NCI-H526 (cell line): ENCODE measurements at regions not wholly inside any gene's neighbourhood (a gene's known extent, or its start where the extent isn't known, plus 50 kb on each side); places are given as distances from the start of the nearest gene placed in this dataset.

Source experiments
- DNase-seq, 2 experiments: peaks; one replicate each; lab custom pipeline; 2025; lab: John Stamatoyannopoulos, UW

GRCh38 chr10:4691301-4691700 is 134.7 kb upstream of the AKR1E2 start:
- no peak for DNase-seq

DNA sequence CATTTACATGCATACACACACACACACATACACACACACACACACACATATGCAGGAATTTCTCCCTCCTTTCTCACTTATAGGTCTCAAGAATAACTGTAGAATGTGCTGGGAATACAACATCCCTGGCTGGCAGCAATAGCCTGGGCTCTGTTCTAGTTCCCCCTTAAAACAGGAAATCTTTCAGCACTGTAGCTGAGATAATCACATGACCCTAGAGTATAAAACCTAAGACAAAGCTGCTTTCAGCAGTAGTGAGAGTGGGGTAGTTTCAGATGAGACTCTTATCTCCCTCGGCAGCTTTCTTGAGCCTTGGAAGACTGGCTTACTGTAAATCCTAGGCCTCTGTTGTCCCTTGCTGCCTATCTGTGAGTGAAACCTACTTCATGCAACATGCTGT is 137.4 kb upstream of the AKR1E2 start:
- DNase-seq: no peak

GRCh38 chr10:4688168-4688567 is 137.8 kb upstream of the AKR1E2 start:
- DNase-seq: peak in 1 of 2 experiments; percentile 6

GRCh38 chr10:4687397-4687796 is 138.6 kb upstream of the AKR1E2 start:
- no peak for DNase-seq

GRCh38 chr10:4686644-4686996 is 139.4 kb upstream of the AKR1E2 start:
- peak in 1 of 2 experiments; percentile 1 for DNase-seq

DNA sequence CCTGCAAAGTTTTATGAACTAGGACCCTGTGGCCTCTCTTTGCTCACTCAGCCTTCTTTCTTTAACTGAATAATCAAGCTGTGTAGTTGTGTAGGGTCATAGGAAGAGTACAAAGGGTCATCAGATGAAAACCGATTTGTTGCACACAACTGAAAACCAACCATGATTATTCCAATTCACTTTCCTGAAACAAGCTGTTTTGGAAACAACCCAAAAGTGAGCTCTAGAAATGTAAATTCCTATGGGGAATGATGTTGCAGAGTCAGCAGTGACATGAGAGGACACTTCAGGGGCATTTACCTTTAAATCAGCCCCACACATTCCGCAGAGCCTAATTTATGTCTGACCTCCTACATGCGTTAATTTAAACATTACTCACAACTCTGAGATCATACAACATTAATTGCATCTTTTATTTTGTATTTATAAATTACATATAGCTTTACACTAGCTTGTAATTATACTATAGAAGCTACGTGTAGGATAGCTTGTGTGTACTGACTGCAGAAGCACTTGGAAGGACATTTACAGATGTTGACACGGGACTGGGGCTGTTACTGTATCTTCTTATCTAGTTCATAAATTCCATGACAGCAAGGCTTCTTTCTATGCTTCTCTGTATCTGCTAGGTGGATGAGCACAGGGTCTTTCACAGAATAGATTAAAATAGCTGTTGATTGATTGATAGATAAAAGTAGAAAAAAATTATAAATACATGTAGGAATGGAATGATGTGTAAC is 139.9 kb upstream of the AKR1E2 start:
- DNase-seq: no peak

DNA sequence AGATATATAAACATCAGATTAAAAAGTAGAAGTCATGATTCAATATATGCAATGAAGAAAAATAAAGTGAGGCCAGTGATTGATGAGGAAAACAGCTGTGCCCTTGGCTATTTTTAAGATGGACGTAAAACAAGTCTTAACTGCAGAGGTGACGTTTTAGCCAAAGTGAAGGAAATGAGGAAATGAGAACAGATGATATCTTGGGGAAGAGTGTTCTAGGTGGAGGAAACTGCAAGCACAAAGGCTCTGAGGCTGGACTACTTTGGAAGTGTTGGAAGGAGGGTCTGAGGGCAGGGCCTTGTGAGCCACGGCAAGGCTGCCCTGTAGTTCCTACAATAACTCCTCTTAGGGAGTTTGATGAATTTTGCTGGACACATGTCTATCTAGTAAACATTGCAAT is 140.5 kb upstream of the AKR1E2 start:
- DNase-seq: no peak

DNA sequence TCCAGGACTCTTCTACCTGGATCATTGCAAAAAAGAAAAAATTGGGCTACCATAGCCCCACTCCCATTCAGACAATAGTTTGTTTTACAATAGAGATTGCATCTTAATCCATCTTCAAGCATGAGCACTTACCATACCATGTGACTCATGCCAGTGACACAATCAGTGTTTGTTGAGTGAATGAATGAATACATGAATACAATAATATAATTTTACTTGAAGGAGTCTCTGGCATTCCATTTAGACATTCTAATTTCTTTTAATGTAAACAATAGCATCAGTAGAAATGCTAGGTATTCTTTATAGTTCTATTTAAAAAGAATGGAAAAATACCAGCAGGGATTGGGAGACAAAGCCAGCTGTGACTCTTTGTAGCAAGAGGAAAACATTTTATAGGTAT is 141.6 kb upstream of the AKR1E2 start:
- DNase-seq: no peak

GRCh38 chr10:4683838-4684237 is 142.2 kb upstream of the AKR1E2 start:
- DNase-seq: no peak

DNA sequence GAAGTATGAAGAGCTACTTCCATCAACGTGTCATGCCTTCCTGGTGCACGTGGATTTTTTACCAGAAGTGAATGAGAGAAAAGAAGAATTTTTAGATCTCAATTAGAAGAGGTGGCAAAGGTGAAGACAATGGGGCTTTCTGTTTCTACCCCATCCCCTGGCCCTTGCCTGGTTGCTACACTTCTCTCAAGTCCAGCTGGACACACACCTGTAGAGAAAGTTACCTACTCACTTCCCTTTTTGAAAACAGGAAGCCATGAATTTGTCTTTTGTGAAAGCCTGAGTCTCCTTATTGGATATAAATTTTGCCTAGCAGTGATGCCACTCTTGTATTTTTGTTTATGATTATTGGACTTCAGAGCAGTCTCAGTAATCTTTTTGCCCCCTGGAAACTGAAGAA is 142.9 kb upstream of the AKR1E2 start:
- DNase-seq: no peak

GRCh38 chr10:4678951-4679671 is 146.9 kb upstream of the AKR1E2 start:
- no peak for DNase-seq

- no peak for DNase-seq
These were observed 147.7 kb upstream of the AKR1E2 start for GRCh38 chr10:4678023-4678950.

DNA sequence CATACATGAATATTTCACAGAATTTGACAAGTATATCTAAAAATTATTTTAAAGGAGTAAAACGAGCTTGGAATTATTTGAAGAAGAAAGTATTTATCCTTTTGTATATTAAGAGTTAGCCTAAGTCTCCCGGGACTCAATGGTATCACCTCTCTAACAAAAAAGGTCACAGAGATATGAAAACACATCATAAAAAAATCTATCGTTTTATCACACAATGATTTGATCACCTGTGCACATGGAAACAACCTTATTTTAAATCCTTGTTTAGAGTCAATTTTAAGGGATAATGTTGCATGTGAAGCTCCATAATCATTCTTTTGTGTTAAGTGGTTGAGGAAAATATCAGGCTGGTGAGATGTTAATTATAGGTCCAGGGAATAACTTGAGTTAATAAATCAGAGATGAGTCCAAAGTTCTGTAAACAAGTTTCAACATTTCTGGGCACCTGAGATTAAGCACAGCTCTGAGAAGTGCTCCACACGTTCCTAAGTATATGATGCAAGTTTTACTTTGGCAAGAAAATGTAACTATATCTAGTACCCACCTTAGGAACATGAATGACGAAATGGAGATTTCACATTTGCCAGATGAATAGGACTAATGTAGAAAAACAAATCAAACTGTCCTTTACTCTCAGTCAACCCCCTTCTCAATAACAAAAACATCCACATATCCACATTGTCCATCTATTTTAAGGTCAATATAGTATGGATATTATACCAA is 148.5 kb upstream of the AKR1E2 start:
- DNase-seq: no peak

DNA sequence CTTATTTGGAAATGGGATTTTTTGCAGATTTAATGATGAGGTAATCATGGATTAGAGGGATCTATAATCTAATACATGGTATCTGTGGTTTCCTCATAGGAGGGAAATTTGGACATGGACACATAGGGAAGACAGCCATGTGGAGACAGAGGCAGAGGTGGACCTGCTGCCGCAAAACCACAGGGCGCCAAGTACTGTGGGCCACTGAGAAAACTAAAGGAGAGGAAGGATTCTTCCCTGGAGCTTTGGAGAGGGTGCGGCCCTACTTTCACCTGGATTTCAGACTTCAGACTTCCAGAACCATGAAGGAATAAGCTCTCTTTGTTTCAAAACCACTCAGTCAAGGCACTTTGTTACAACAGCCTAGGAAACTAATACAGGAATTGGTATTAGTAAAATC is 149.4 kb upstream of the AKR1E2 start:
- DNase-seq: no peak

DNA sequence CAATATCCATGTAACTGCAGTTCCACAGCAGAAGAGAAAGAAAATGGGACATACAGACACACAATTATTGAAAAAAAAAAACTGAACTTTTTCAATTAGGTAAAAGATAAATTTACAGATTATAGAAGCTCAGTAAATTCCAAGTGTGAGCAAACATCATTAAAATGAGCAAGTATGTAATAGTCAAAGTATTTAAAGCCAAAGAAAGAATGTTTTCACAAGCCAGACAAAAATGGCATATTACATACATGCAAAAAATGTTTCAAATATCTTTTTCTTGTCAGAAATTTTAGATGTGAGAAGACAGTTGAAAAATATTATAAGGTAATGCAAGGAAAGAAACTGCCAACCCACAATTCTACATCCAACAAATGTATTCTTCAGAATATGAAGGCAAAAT is 150.2 kb upstream of the AKR1E2 start:
- no peak for DNase-seq

GRCh38 chr10:4673279-4674040 is 152.5 kb upstream of the AKR1E2 start:
- no peak for DNase-seq

- no peak for DNase-seq
These were observed 153.8 kb upstream of the AKR1E2 start for GRCh38 chr10:4672201-4672600.

GRCh38 chr10:4671451-4672145 is 154.4 kb upstream of the AKR1E2 start:
- peak; percentile 12 to 36 for DNase-seq

DNA sequence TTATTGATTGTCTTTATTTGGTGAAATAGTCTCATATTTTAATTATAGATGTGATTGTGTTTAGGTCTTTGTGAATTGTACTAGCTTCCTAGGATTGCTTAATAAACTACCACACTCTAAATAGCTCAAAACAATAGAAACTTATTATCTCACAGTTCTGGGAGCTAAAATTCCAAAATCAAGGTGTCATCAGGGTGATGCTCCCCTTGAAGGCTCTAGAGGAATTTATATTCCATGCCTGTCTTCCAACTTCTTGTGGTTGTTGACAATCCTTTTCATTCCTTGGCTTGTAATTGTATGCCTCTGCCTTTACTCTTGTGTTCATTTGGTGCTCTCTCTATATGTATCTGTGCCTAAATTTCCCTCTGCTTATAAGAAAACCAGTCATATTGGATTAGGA is 155.3 kb upstream of the AKR1E2 start:
- DNase-seq: no peak

DNA sequence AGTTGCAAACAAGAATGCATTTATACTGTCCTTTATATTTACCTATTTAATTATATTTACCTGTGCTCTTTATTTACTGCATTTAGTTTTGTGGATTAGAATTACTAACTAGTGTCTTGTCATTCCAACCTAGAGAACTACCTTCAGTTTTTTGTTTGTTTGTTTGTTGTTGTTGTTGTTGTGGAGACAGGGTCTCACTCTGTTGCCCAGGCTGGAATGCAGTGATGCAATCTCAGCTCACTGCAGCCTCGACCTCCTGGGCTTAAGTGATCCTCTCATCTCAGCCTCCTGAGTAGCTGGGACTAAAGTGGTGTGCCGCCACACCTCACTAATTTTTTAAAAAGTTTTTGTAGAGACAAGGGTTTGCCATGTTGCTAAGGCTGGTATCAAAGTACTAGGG is 156.4 kb upstream of the AKR1E2 start:
- DNase-seq: no peak
